MM.1S (cell line): ENCODE measurements at regions not wholly inside any gene's neighbourhood (a gene's known extent, or its start where the extent isn't known, plus 50 kb on each side); places are given as distances from the start of the nearest gene placed in this dataset.

Source experiments
- DNase-seq: peaks from one replicate; pipeline ENCODE4 v3.0.0-alpha.2; 2015
- H2AFZ ChIP-seq: fragments of 300-600 bp; sonication (generic); 2 replicates; pipeline ENCODE4 v1.6.0; 2016; ENCODE audit warnings: antibody characterized with exemption, low read length
- H3F3A ChIP-seq: fragments of 300-600 bp; sonication (generic); 2 replicates; pipeline ENCODE4 v1.6.1; 2016; ENCODE audit warnings: mild to moderate bottlenecking, antibody characterized with exemption, low read length, moderate library complexity, mixed read lengths; ENCODE audit not compliant: insufficient read depth
- H3K27ac ChIP-seq: fragments of 300-600 bp; sonication (generic); 2 replicates; pipeline ENCODE4 v1.5.1; 2016; ENCODE audit warnings: mild to moderate bottlenecking, low read length
- H3K27me3 ChIP-seq: fragments of 300-600 bp; sonication (generic); replicated peaks from 2 replicates; pipeline ENCODE4 v1.6.0; 2016; ENCODE audit warnings: low read length; ENCODE audit not compliant: insufficient read depth
- H3K36me3 ChIP-seq: fragments of 300-600 bp; sonication (generic); replicated peaks from 2 replicates; pipeline ENCODE4 v1.6.1; 2016; ENCODE audit warnings: mild to moderate bottlenecking, low read length, mixed read lengths; ENCODE audit not compliant: insufficient read depth
- H3K4me1 ChIP-seq: fragments of 300-600 bp; sonication (generic); 2 replicates; pipeline ENCODE4 v1.6.1; 2016; ENCODE audit warnings: low read length, mixed read lengths
- H3K4me2 ChIP-seq: fragments of 300-600 bp; sonication (generic); 2 replicates; pipeline ENCODE4 v1.6.0; 2016; ENCODE audit warnings: low read depth, low read length
- H3K4me3 ChIP-seq: fragments of 300-600 bp; sonication (generic); 2 replicates; pipeline ENCODE4 v1.5.1; 2016; ENCODE audit warnings: low read length, mixed read lengths
- H3K79me2 ChIP-seq: fragments of 300-600 bp; sonication (generic); 2 replicates; pipeline ENCODE4 v1.6.1; 2016; ENCODE audit warnings: mixed run types, low read length, mixed read lengths
- H3K9ac ChIP-seq: fragments of 300-600 bp; sonication (generic); 2 replicates; pipeline ENCODE4 v1.6.1; 2016; ENCODE audit warnings: low read length, mixed read lengths
- H3K9me2 ChIP-seq: fragments of 300-600 bp; sonication (generic); replicated peaks from 2 replicates; pipeline ENCODE4 v1.6.1; 2016; ENCODE audit warnings: mild to moderate bottlenecking, low read length, mixed read lengths; ENCODE audit not compliant: insufficient read depth
- H3K9me3 ChIP-seq: fragments of 300-600 bp; sonication (generic); replicated peaks from 2 replicates; pipeline ENCODE4 v1.6.1; 2016; ENCODE audit warnings: mild to moderate bottlenecking, low read length, mixed read lengths; ENCODE audit not compliant: insufficient read depth
- H4K20me1 ChIP-seq: fragments of 300-600 bp; sonication (generic); 2 replicates; pipeline ENCODE4 v1.6.1; 2016; ENCODE audit warnings: mild to moderate bottlenecking, low read length, moderate library complexity, mixed read lengths; ENCODE audit not compliant: insufficient read depth
- CTCF ChIP-seq: fragments of 300-600 bp; sonication (generic); IDR thresholded peaks from 2 replicates; pipeline ENCODE4 v1.5.1; 2016; ENCODE audit warnings: antibody characterized with exemption, low read length, mixed read lengths
- EZH2 ChIP-seq: fragments of 300-600 bp; sonication (generic); optimal IDR thresholded peaks from 2 replicates; pipeline ENCODE3; 2017; ENCODE audit warnings: low read depth, mild to moderate bottlenecking, antibody characterized with exemption, low read length, mixed read lengths
- EZH2phosphoT487 ChIP-seq: fragments of 300-600 bp; sonication (generic); IDR thresholded peaks from 2 replicates; pipeline ENCODE4 v1.6.1; 2018; ENCODE audit warnings: antibody characterized with exemption, low read length

- H3K9ac ChIP-seq, result no peak overlapping the region
- no peaks in the 10 kb centered on the region for H3K36me3 ChIP-seq
- no peaks in the 10 kb centered on the region for H3K9me2 ChIP-seq
- H3K4me1 ChIP-seq, result no peaks in the 10 kb centered on the region
- H3K4me3 ChIP-seq, result no peak overlapping the region
- H3K27me3 ChIP-seq, result no peaks in the 10 kb centered on the region
- no peaks in the 10 kb centered on the region for H3K9me3 ChIP-seq
- no peaks in the 10 kb centered on the region for H3F3A ChIP-seq
- TF ChIP-seq EZH2phosphoT487 (no peak), CTCF (no peak), EZH2 (no peak)
- H2AFZ ChIP-seq, result no peak overlapping the region
- no peaks in the 10 kb centered on the region for H3K79me2 ChIP-seq
- H3K27ac ChIP-seq, result no peak overlapping the region
- H3K4me2 ChIP-seq, result no peak overlapping the region
- H4K20me1 ChIP-seq, result no peaks in the 10 kb centered on the region
- no peak for DNase-seq
Observed at GRCh38 chr7:26580711-26581110, 283.7 kb downstream of the SKAP2 start.

GRCh38 chr7:26583094-26583648 is 281.2 kb downstream of the SKAP2 start:
- Histone ChIP-seq H3K27me3 (no peaks in the 10 kb centered on the region), H3K9me3 (no peaks in the 10 kb centered on the region), H3K4me1 (no peaks in the 10 kb centered on the region), H3K9me2 (no peaks in the 10 kb centered on the region), H3K27ac (no peak overlapping the region), H3K9ac (no peak overlapping the region), H3K79me2 (no peaks in the 10 kb centered on the region), H2AFZ (no peak overlapping the region), H3K4me3 (no peak overlapping the region), H3K4me2 (no peak overlapping the region), H3K36me3 (no peaks in the 10 kb centered on the region), H4K20me1 (no peaks in the 10 kb centered on the region), H3F3A (no peaks in the 10 kb centered on the region)
- DNase-seq, result no peak
- no peak for TF ChIP-seq EZH2phosphoT487
- TF ChIP-seq EZH2, result no peak
- no peak for TF ChIP-seq CTCF

- H3K4me3 ChIP-seq, result no peak overlapping the region
- no peaks in the 10 kb centered on the region for H4K20me1 ChIP-seq
- H3K4me1 ChIP-seq, result no peaks in the 10 kb centered on the region
- H3K4me2 ChIP-seq, result no peak overlapping the region
- TF ChIP-seq CTCF (no peak), EZH2 (no peak), EZH2phosphoT487 (no peak)
- H3K27ac ChIP-seq, result no peak overlapping the region
- no peak for DNase-seq
- H3K36me3 ChIP-seq, result no peaks in the 10 kb centered on the region
- no peaks in the 10 kb centered on the region for H3F3A ChIP-seq
- no peaks in the 10 kb centered on the region for H3K79me2 ChIP-seq
- H3K9me3 ChIP-seq, result no peaks in the 10 kb centered on the region
- no peak overlapping the region for H3K9ac ChIP-seq
- H3K9me2 ChIP-seq, result no peaks in the 10 kb centered on the region
- no peak overlapping the region for H2AFZ ChIP-seq
- H3K27me3 ChIP-seq, result no peaks in the 10 kb centered on the region
Observed at GRCh38 chr7:26584326-26584725, 280.1 kb downstream of the SKAP2 start.
